ENCODE measurements at regions not wholly inside any gene's neighbourhood (a gene's known extent, or its start where the extent isn't known, plus 50 kb on each side); places are given as distances from the start of the nearest gene placed in this dataset.

- TF ChIP-seq CTCF (optimal IDR thresholded peaks at IDR 0.05 in 1 of 3, IDR thresholded peaks at IDR 0.05 in 1 of 3, conservative IDR thresholded peaks at IDR 0.05 in 1 of 3; ENCODE audit: extremely low read depth in 1 of 3, insufficient read depth in 2 of 3, low read length in 3 of 3) (no peak), EZH2 (IDR thresholded peaks at IDR 0.05; ENCODE audit: low read length) (no peak)
Observed at GRCh38 chr2:6359964-6360363, 505.7 kb downstream of the CMPK2 start.
